ENCODE measurements at regions not wholly inside any gene's neighbourhood (a gene's known extent, or its start where the extent isn't known, plus 50 kb on each side); places are given as distances from the start of the nearest gene placed in this dataset.

DNA sequence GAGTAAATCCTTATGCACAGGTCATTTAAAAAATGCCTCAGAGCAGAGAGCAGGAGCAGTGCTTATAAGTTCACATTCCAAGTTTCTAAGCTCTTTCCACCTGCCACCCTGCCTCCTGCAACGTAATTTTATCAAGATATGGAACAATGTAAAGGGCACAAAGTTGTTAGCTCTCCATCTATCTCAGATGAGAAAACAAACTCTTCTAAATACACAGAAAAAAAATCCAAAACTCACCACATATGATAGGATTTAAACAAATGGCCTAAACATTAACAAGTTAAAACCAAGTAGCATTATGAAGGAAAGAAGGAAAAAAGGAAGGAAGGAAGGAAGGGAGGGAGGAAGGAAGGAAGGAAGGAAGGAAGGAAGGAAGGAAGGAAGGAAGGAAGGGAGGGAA, 1132.8 kb downstream of the GRM8 start:
- no peaks in the 10 kb centered on the region for H3K36me3 Mint-ChIP-seq (ENCODE audit: insufficient read depth, unreplicated experiment)
- H3K36me3 ChIP-seq (ENCODE audit: control insufficient read depth, insufficient read depth, low read length): no peaks in the 10 kb centered on the region
- TF ChIP-seq, protein P1, sequence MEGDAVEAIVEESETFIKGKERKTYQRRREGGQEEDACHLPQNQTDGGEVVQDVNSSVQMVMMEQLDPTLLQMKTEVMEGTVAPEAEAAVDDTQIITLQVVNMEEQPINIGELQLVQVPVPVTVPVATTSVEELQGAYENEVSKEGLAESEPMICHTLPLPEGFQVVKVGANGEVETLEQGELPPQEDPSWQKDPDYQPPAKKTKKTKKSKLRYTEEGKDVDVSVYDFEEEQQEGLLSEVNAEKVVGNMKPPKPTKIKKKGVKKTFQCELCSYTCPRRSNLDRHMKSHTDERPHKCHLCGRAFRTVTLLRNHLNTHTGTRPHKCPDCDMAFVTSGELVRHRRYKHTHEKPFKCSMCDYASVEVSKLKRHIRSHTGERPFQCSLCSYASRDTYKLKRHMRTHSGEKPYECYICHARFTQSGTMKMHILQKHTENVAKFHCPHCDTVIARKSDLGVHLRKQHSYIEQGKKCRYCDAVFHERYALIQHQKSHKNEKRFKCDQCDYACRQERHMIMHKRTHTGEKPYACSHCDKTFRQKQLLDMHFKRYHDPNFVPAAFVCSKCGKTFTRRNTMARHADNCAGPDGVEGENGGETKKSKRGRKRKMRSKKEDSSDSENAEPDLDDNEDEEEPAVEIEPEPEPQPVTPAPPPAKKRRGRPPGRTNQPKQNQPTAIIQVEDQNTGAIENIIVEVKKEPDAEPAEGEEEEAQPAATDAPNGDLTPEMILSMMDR (IDR thresholded peaks at IDR 0.05; ENCODE audit: insufficient read depth in 1 of 2, low read depth in 1 of 2, low read length in 1 of 2, severe bottlenecking in 1 of 2, unreplicated experiment in 1 of 2): no peak
- H3K4me3 ChIP-seq (ENCODE audit: low read depth, low read length): no peak overlapping the region
- H3K27me3 ChIP-seq (replicated peaks; ENCODE audit: control insufficient read depth, insufficient read depth, low read length): no peaks in the 10 kb centered on the region
- no peaks in the 10 kb centered on the region for H3K4me1 ChIP-seq
- H3K9me3 Mint-ChIP-seq (ENCODE audit: unreplicated experiment): peaks cover 11% of the 10 kb centered on the region
- ChIA-PET CTCF (no interaction called here), POLR2A (no interaction called here)
- no peaks in the 10 kb centered on the region for H3K9me3 ChIP-seq
- DNase-seq: no peak
- no peaks in the 10 kb centered on the region for H3K4me1 Mint-ChIP-seq (ENCODE audit: low read depth, unreplicated experiment)
- H3K27ac Mint-ChIP-seq (ENCODE audit: unreplicated experiment): no peak overlapping the region
- no peak overlapping the region for H3K4me3 Mint-ChIP-seq (ENCODE audit: unreplicated experiment)
- intact Hi-C loops (cut with micrococcal nuclease; ENCODE audit: unreplicated experiment): no loop called here
- BruUV-seq (replicated peaks): no TSS peak
- H3K27me3 Mint-ChIP-seq (ENCODE audit: insufficient read depth, unreplicated experiment): no peaks in the 10 kb centered on the region

DNA sequence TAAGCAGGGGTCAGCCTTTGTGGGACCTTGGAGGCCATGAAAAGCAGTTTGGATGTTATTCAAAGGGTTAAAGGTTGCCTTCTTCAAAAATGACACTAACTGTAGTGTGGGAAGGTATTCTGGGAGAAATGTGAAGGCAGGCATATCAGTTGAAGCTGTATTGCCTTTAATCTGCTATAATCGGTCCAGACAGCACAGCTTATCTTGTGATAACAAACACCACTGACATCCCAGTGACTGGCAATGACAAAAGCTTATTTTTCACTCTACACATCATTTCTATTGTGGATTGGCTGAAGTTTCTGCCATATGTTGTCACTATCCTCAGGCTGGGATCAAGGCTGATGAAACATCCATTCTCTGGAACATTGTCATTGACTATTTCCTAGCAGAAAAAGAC, 1149.2 kb downstream of the GRM8 start:
- ChIA-PET POLR2A (no interaction called here), CTCF (no interaction called here)
- no peak overlapping the region for H3K27ac Mint-ChIP-seq (ENCODE audit: unreplicated experiment)
- DNase-seq: no peak
- Histone ChIP-seq H3K36me3 (ENCODE audit: control insufficient read depth, insufficient read depth, low read length) (no peaks in the 10 kb centered on the region), H3K27me3 (replicated peaks; ENCODE audit: control insufficient read depth, insufficient read depth, low read length) (no peaks in the 10 kb centered on the region), H3K9me3 (no peaks in the 10 kb centered on the region), H3K4me3 (ENCODE audit: low read depth, low read length) (no peak overlapping the region), H3K4me1 (no peaks in the 10 kb centered on the region)
- H3K9me3 Mint-ChIP-seq (ENCODE audit: unreplicated experiment): peaks cover 9% of the 10 kb centered on the region
- no TSS peak for BruUV-seq (replicated peaks)
- intact Hi-C loops (cut with micrococcal nuclease; ENCODE audit: unreplicated experiment): no loop called here
- H3K4me1 Mint-ChIP-seq (ENCODE audit: low read depth, unreplicated experiment): no peaks in the 10 kb centered on the region
- H3K4me3 Mint-ChIP-seq (ENCODE audit: unreplicated experiment): no peak overlapping the region
- H3K27me3 Mint-ChIP-seq (ENCODE audit: insufficient read depth, unreplicated experiment): no peaks in the 10 kb centered on the region
- TF ChIP-seq, protein P1 (IDR thresholded peaks at IDR 0.05; ENCODE audit: insufficient read depth in 1 of 2, low read depth in 1 of 2, low read length in 1 of 2, severe bottlenecking in 1 of 2, unreplicated experiment in 1 of 2): no peak
- H3K36me3 Mint-ChIP-seq (ENCODE audit: insufficient read depth, unreplicated experiment): no peaks in the 10 kb centered on the region

GRCh38 chr7:126083014-126083413, 1153.4 kb upstream of the POT1 start:
- H3K9me3 Mint-ChIP-seq (ENCODE audit: unreplicated experiment): peaks cover 25% of the 10 kb centered on the region
- no peak for DNase-seq
- BruUV-seq (replicated peaks): no TSS peak
- Histone ChIP-seq H3K9me3 (peaks cover 5% of the 10 kb centered on the region; the same call in 1 of the 2 replicates), H3K4me3 (ENCODE audit: low read depth, low read length) (no peak overlapping the region), H3K27me3 (replicated peaks; ENCODE audit: control insufficient read depth, insufficient read depth, low read length) (no peaks in the 10 kb centered on the region), H3K36me3 (ENCODE audit: control insufficient read depth, insufficient read depth, low read length) (no peaks in the 10 kb centered on the region), H3K4me1 (no peaks in the 10 kb centered on the region)
- no peaks in the 10 kb centered on the region for H3K36me3 Mint-ChIP-seq (ENCODE audit: insufficient read depth, unreplicated experiment)
- CTCF ChIA-PET: no interaction called here
- TF ChIP-seq, protein P1 (IDR thresholded peaks at IDR 0.05; ENCODE audit: insufficient read depth in 1 of 2, low read depth in 1 of 2, low read length in 1 of 2, severe bottlenecking in 1 of 2, unreplicated experiment in 1 of 2): no peak
- POLR2A ChIA-PET: no interaction called here
- H3K4me1 Mint-ChIP-seq (ENCODE audit: low read depth, unreplicated experiment): no peaks in the 10 kb centered on the region
- intact Hi-C loops (cut with micrococcal nuclease; ENCODE audit: unreplicated experiment): no loop called here
- no peaks in the 10 kb centered on the region for H3K27me3 Mint-ChIP-seq (ENCODE audit: insufficient read depth, unreplicated experiment)
- no peak overlapping the region for H3K27ac Mint-ChIP-seq (ENCODE audit: unreplicated experiment)
- no peak overlapping the region for H3K4me3 Mint-ChIP-seq (ENCODE audit: unreplicated experiment)

Data from Caco-2 (cell line).